IPS-18a (cell line): ENCODE measurements at regions not wholly inside any gene's neighbourhood (a gene's known extent, or its start where the extent isn't known, plus 50 kb on each side); places are given as distances from the start of the nearest gene placed in this dataset.
"Not testable (repeated sequence)": the region's sequence is repeated elsewhere in the genome, so short reads cannot be mapped to it uniquely, and the experiment has no call there.

Experiments used
- H3K27ac ChIP-seq: one replicate; pipeline ENCODE4 v1.5.1; 2013; ENCODE audit warnings: low read length
- H3K27me3 ChIP-seq: one replicate; pipeline ENCODE4 v1.6.1; 2013; ENCODE audit warnings: mild to moderate bottlenecking, low read length; ENCODE audit not compliant: control insufficient read depth, insufficient read depth
- H3K36me3 ChIP-seq: one replicate; pipeline ENCODE4 v1.6.1; 2013; ENCODE audit warnings: low read depth, low read length; ENCODE audit not compliant: control insufficient read depth
- H3K4me1 ChIP-seq: one replicate; pipeline ENCODE4 v1.6.1; 2013; ENCODE audit warnings: low read depth, low read length; ENCODE audit not compliant: control insufficient read depth
- H3K4me3 ChIP-seq: one replicate; pipeline ENCODE4 v1.5.1; 2013; ENCODE audit warnings: low read length
- H3K9ac ChIP-seq: one replicate; pipeline ENCODE4 v1.6.1; 2013; ENCODE audit warnings: mild to moderate bottlenecking, low read length, moderate library complexity
- H3K9me3 ChIP-seq: one replicate; pipeline ENCODE4 v1.6.1; 2013; ENCODE audit warnings: low read depth, low read length; ENCODE audit not compliant: control insufficient read depth

- H3K27me3 ChIP-seq: no peaks in the 10 kb centered on the region
- no peak overlapping the region for H3K9ac ChIP-seq
- no peak overlapping the region for H3K27ac ChIP-seq
- no peaks in the 10 kb centered on the region for H3K4me1 ChIP-seq
- H3K36me3 ChIP-seq: no peaks in the 10 kb centered on the region
- no peaks in the 10 kb centered on the region for H3K9me3 ChIP-seq
- no peak overlapping the region for H3K4me3 ChIP-seq
These were observed 148.6 kb upstream of the FUT9 start for GRCh38 chr6:95867205-95867604.

GRCh38 chr6:95877480-95877879 lies 138.3 kb upstream of the FUT9 start:
- H3K36me3 ChIP-seq: no peaks in the 10 kb centered on the region

DNA sequence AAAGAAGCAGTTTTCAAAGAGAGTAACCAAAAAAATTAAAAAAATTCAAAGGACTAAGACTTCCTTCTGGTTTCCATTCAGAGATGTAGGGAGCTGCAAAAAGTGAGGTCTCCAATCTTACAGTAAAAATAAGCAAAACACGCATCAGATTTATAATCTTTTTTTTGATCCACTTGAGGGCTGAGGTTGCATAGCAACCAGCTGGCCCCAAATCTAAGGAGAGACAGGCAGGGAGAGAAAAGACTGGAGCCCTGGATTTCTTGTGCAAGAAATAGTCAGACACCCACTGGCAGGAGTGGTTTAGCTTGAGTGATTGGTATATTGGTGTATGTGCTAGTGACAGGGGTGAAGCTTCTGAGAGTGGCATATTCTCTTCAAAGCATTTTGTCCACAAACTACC lies 135.9 kb upstream of the FUT9 start:
- no peaks in the 10 kb centered on the region for H3K27me3 ChIP-seq
- no peaks in the 10 kb centered on the region for H3K9me3 ChIP-seq
- no peak overlapping the region for H3K9ac ChIP-seq
- no peak overlapping the region for H3K27ac ChIP-seq
- H3K4me3 ChIP-seq: no peak overlapping the region
- H3K36me3 ChIP-seq: no peaks in the 10 kb centered on the region
- no peaks in the 10 kb centered on the region for H3K4me1 ChIP-seq

More at GRCh38 chr6:95877480-95877879, 138.3 kb upstream of the FUT9 start:
- Histone ChIP-seq H3K9me3 (no peaks in the 10 kb centered on the region), H3K27ac (no peak overlapping the region), H3K27me3 (no peaks in the 10 kb centered on the region), H3K4me3 (no peak overlapping the region), H3K4me1 (no peaks in the 10 kb centered on the region), H3K9ac (no peak overlapping the region)

DNA sequence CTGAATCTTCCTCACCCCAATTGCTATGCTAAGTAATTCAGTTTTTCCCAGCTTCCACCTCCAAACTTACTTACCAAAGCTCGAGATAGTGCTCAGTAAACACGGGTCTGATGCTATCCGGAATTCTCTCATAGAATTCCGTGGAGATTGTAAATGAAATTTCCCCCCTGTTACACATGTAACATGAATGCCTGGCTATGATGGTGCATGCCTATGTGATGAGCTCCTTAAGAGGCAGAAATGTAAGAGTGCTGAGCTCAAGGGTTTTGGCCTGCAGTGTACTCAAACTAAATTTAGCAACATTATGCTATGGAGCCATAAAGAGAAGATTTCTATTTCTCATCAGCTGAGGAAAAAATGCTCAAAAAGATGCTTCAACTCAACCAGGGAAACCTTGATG lies 133.4 kb upstream of the FUT9 start:
- Histone ChIP-seq H3K9ac (no peak overlapping the region), H3K4me1 (no peaks in the 10 kb centered on the region), H3K27me3 (no peaks in the 10 kb centered on the region), H3K27ac (no peak overlapping the region), H3K36me3 (no peaks in the 10 kb centered on the region), H3K4me3 (no peak overlapping the region), H3K9me3 (no peaks in the 10 kb centered on the region)

DNA sequence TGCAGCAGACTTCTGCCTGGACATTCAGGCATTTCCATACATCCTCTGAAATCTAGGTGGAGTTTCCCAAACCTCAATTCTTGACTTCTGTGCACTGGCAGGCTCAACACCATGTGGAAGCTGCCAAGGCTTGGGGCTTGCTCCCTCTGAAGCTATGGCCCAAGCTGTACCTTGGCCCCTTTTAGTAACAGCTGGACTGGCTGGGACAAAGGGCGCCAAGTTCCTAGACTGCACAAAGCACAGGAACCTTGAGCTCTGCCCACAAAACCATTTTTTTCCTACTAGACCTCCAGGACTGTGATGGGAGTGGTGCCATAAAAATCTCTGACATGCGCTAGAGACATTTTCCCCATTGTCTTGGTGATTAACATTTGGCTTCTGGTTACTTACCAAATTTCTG lies 127.1 kb upstream of the FUT9 start:
- H3K9ac ChIP-seq, H3K4me3 ChIP-seq, H3K4me1 ChIP-seq, H3K36me3 ChIP-seq, H3K27me3 ChIP-seq, H3K27ac ChIP-seq, H3K9me3 ChIP-seq: not testable (repeated sequence)

GRCh38 chr6:95905132-95905531 lies 110.6 kb upstream of the FUT9 start:
- Histone ChIP-seq H3K4me1 (no peaks in the 10 kb centered on the region), H3K9me3 (no peaks in the 10 kb centered on the region), H3K9ac (no peak overlapping the region), H3K36me3 (no peaks in the 10 kb centered on the region), H3K4me3 (no peak overlapping the region), H3K27ac (no peak overlapping the region), H3K27me3 (no peaks in the 10 kb centered on the region)

DNA sequence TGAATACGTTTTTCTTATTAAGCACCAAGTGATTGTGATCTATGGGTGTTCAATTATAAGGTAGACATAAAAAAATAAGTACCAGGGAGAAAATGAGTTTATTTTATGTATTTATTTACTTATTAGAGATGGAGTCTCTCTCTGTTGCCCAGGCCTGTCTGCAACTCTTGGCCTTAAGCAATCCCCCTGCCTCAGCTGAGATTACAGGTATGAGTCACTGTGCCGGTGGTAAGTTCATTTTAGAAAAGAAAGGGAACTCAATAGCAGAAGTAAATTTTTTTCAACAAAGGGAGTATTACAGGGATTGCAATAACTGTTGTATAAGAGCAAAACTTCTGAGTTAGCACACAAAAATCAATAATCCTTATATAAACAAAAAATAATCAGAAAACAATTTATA lies 98.7 kb upstream of the FUT9 start:
- H3K36me3 ChIP-seq: no peaks in the 10 kb centered on the region
- no peaks in the 10 kb centered on the region for H3K27me3 ChIP-seq
- H3K4me1 ChIP-seq: no peaks in the 10 kb centered on the region
- H3K9ac ChIP-seq: no peak overlapping the region
- no peak overlapping the region for H3K4me3 ChIP-seq
- no peak overlapping the region for H3K27ac ChIP-seq
- H3K9me3 ChIP-seq: no peaks in the 10 kb centered on the region

DNA sequence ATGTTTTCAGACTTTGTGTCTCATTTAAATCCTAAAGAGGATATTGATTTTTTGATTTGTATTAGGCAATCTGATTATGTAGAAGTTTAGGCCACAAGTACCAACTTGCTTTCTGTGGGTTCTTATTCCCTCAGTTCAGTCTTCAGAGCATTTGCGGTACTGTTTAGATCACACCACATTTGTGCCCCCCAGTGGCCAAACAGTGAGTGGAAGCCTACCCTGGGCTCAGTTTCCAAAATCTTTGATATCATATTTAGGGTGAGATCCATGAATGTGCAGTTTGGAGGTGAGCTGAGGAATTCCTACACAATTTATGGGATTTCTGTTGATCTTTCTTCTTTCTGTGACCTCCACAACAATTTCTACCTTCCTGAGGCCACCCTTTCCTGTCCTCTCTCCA lies 92.3 kb upstream of the FUT9 start:
- H3K36me3 ChIP-seq: no peaks in the 10 kb centered on the region
- H3K4me1 ChIP-seq: no peaks in the 10 kb centered on the region
- H3K9ac ChIP-seq: no peak overlapping the region
- no peaks in the 10 kb centered on the region for H3K27me3 ChIP-seq
- no peak overlapping the region for H3K27ac ChIP-seq
- H3K4me3 ChIP-seq: no peak overlapping the region
- no peaks in the 10 kb centered on the region for H3K9me3 ChIP-seq

GRCh38 chr6:95935736-95936135 lies 80.0 kb upstream of the FUT9 start:
- H3K27ac ChIP-seq: no peak overlapping the region
- no peaks in the 10 kb centered on the region for H3K27me3 ChIP-seq
- no peak overlapping the region for H3K9ac ChIP-seq
- H3K4me1 ChIP-seq: no peaks in the 10 kb centered on the region
- no peak overlapping the region for H3K4me3 ChIP-seq
- no peaks in the 10 kb centered on the region for H3K9me3 ChIP-seq
- H3K36me3 ChIP-seq: no peaks in the 10 kb centered on the region

- H3K4me3 ChIP-seq: no peak overlapping the region
- no peaks in the 10 kb centered on the region for H3K36me3 ChIP-seq
- H3K27me3 ChIP-seq: no peaks in the 10 kb centered on the region
- H3K27ac ChIP-seq: no peak overlapping the region
- no peak overlapping the region for H3K9ac ChIP-seq
- H3K9me3 ChIP-seq: peaks cover 3% of the 10 kb centered on the region
- no peaks in the 10 kb centered on the region for H3K4me1 ChIP-seq
These were observed 68.9 kb upstream of the FUT9 start for GRCh38 chr6:95946906-95947305.

DNA sequence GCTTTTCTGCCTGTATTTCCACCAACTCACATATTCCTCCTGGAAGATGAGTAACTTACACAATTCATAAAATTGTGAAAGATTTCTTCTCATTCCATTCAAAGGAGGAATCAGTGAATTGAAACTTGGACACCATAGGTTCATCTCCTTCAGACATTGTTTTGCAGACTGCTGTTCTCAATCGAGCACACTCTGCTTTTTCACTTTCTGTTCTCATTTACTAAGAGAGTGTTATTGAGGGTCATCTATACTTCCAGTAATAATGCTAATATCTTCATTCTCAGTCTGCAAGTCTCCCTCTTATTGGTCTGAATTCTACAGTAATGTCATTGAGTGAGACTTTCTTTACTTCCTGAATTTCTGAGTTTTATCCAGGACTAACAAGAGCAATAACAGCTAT lies 67.5 kb upstream of the FUT9 start:
- H3K4me1 ChIP-seq: no peaks in the 10 kb centered on the region
- no peaks in the 10 kb centered on the region for H3K27me3 ChIP-seq
- no peaks in the 10 kb centered on the region for H3K36me3 ChIP-seq
- H3K9ac ChIP-seq: no peak overlapping the region
- no peak overlapping the region for H3K27ac ChIP-seq
- H3K9me3 ChIP-seq: peaks cover 3% of the 10 kb centered on the region
- no peak overlapping the region for H3K4me3 ChIP-seq

GRCh38 chr6:95949985-95950384 lies 65.8 kb upstream of the FUT9 start:
- no peaks in the 10 kb centered on the region for H3K4me1 ChIP-seq
- H3K4me3 ChIP-seq: no peak overlapping the region
- peaks cover 3% of the 10 kb centered on the region for H3K9me3 ChIP-seq
- H3K27me3 ChIP-seq: no peaks in the 10 kb centered on the region
- H3K36me3 ChIP-seq: no peaks in the 10 kb centered on the region
- no peak overlapping the region for H3K27ac ChIP-seq
- H3K9ac ChIP-seq: no peak overlapping the region
